ENCODE measurements at regions not wholly inside any gene's neighbourhood (a gene's known extent, or its start where the extent isn't known, plus 50 kb on each side); places are given as distances from the start of the nearest gene placed in this dataset.

GRCh38 chr12:83390186-83390585, 703.5 kb downstream of the TMTC2 start:
- CTCF ChIA-PET: no interaction called here
- intact Hi-C loops (cut with micrococcal nuclease): no loop called here
- H3K27ac Mint-ChIP-seq: no peak overlapping the region
- H3K9me3 Mint-ChIP-seq: peaks cover 4% of the 10 kb centered on the region
- H3K4me1 Mint-ChIP-seq: no peaks in the 10 kb centered on the region
- H3K4me3 Mint-ChIP-seq: no peak overlapping the region
- no peaks in the 10 kb centered on the region for H3K27me3 Mint-ChIP-seq
- H3K36me3 Mint-ChIP-seq (ENCODE audit: low read depth): no peaks in the 10 kb centered on the region
- POLR2A ChIA-PET: no interaction called here
- DNase-seq: no peak
- no peak for ATAC-seq (ENCODE audit: low read depth)
- TF ChIP-seq CTCF (IDR thresholded peaks at IDR 0.05): no peak

GRCh38 chr12:83389237-83389996, 702.7 kb downstream of the TMTC2 start:
- Mint-ChIP-seq H3K9me3 (peaks cover 4% of the 10 kb centered on the region), H3K4me3 (no peak overlapping the region), H3K36me3 (ENCODE audit: low read depth) (no peaks in the 10 kb centered on the region), H3K27ac (no peak overlapping the region), H3K4me1 (no peaks in the 10 kb centered on the region), H3K27me3 (no peaks in the 10 kb centered on the region)
- ATAC-seq (ENCODE audit: low read depth) (no peak), DNase-seq (no peak)
- intact Hi-C loops (cut with micrococcal nuclease): no loop called here
- POLR2A ChIA-PET: no interaction called here
- CTCF ChIA-PET: no interaction called here
- TF ChIP-seq CTCF (IDR thresholded peaks at IDR 0.05): no peak

GRCh38 chr12:83388551-83388950, 701.8 kb downstream of the TMTC2 start:
- ChIA-PET POLR2A (no interaction called here), CTCF (no interaction called here)
- intact Hi-C loops (cut with micrococcal nuclease): no loop called here
- no peaks in the 10 kb centered on the region for H3K4me1 Mint-ChIP-seq
- DNase-seq: no peak
- no peaks in the 10 kb centered on the region for H3K36me3 Mint-ChIP-seq (ENCODE audit: low read depth)
- H3K27me3 Mint-ChIP-seq: no peaks in the 10 kb centered on the region
- TF ChIP-seq CTCF (IDR thresholded peaks at IDR 0.05): no peak
- no peak for ATAC-seq (ENCODE audit: low read depth)
- no peak overlapping the region for H3K27ac Mint-ChIP-seq
- H3K9me3 Mint-ChIP-seq: peaks cover 4% of the 10 kb centered on the region
- H3K4me3 Mint-ChIP-seq: no peak overlapping the region

GRCh38 chr12:83386527-83387264, 700.0 kb downstream of the TMTC2 start:
- POLR2A ChIA-PET: no interaction called here
- CTCF ChIA-PET: no interaction called here
- Mint-ChIP-seq H3K36me3 (ENCODE audit: low read depth) (no peaks in the 10 kb centered on the region), H3K4me3 (no peak overlapping the region), H3K27me3 (no peaks in the 10 kb centered on the region), H3K9me3 (peaks cover 6% of the 10 kb centered on the region), H3K4me1 (no peaks in the 10 kb centered on the region), H3K27ac (no peak overlapping the region)
- no peak for TF ChIP-seq CTCF (IDR thresholded peaks at IDR 0.05)
- ATAC-seq (ENCODE audit: low read depth) (no peak), DNase-seq (no peak)
- intact Hi-C loops (cut with micrococcal nuclease): no loop called here

- POLR2A ChIA-PET: no interaction called here
- CTCF ChIA-PET: no interaction called here
These were observed 691.6 kb downstream of the TMTC2 start for GRCh38 chr12:83378186-83378727.

More at GRCh38 chr12:83378186-83378727, 691.6 kb downstream of the TMTC2 start:
- ATAC-seq (ENCODE audit: low read depth): no peak
- H3K4me3 Mint-ChIP-seq: no peak overlapping the region
- no peak for TF ChIP-seq CTCF (IDR thresholded peaks at IDR 0.05)
- no peak overlapping the region for H3K27ac Mint-ChIP-seq
- no peaks in the 10 kb centered on the region for H3K27me3 Mint-ChIP-seq
- DNase-seq: no peak
- peaks cover 2% of the 10 kb centered on the region for H3K9me3 Mint-ChIP-seq
- no peaks in the 10 kb centered on the region for H3K4me1 Mint-ChIP-seq
- intact Hi-C loops (cut with micrococcal nuclease): no loop called here
- no peaks in the 10 kb centered on the region for H3K36me3 Mint-ChIP-seq (ENCODE audit: low read depth)

Data from activated B cell treated with CpG ODN at 0.5 μM for 24 hours (primary cell).